ENCODE measurements at regions not wholly inside any gene's neighbourhood (a gene's known extent, or its start where the extent isn't known, plus 50 kb on each side); places are given as distances from the start of the nearest gene placed in this dataset.

DNA sequence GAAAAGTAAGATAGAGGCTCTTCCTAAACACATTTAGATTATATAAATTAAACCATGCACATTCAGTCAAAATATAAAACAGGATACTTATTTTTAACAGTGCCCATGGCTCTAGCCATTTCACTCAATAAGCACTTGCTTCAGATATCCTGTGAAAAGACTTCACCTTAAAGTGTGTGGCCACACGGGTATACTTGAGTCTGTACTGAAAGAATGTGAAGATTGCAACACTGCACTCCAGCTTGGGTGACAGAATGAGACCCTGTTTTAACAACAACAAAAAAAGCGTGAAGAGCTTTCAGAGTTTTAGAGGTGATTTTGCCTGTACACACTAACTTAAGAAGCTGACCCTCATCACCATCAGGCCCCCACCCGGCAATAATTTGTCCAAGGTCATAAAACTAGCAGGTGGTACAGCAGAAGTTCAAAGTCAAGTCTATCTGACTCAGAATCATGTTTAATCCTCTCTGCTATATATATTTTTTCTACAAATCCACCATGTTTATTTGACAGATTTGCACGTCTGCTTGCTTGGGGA, 203.5 kb upstream of the GUCY1A2 start (continued):
- no peak for TF ChIP-seq HNF4A (conservative IDR thresholded peaks at IDR 0.05)

DNA sequence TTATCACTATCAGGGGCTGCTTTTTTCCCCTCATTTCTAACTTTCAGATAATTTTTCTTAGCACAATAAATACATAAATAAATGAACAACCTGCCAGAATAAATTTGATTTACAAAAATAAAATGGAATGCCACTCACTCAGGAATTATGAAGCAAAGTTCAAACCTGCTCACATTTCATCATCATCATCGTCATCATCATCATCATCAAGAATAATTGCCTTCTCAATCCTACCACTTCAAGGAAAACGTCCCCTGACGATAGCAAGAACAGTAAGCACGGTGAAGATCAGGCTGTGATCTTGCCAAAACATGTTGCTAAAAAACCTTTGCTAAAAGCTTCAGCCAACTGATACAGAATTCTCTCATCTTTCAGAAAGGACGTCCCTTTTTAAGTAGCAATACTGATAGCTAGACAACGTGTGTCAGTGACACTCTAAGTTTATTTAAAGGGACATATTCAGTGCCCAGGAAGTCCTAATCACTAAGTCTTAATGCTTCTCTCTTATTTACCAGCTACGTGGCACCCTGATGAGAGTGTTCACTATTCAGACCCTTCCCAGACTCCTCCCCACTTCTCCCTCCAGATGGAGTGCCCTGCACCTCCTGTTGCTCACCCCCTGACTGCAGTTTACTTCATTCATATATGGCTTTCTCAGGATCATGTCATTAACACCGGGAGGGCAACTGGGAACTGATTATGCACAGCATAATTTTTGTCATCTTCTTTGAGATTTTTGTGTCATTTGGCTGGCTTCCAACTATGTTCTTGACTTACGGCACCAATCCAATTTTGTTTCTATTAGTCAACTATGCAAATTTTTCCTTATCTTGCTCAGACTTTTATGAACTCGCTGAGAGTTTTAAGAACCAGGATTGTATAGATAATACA, 200.1 kb upstream of the GUCY1A2 start:
- no peaks in the 10 kb centered on the region for H3K9me3 ChIP-seq (ENCODE audit: control insufficient read depth in 4 of 4, low read length in 3 of 4)
- no peak overlapping the region for H3K9ac ChIP-seq (ENCODE audit: low read depth in 1 of 2, low read length in 2 of 2)
- H3K36me3 ChIP-seq (ENCODE audit: control insufficient read depth in 4 of 4, insufficient read depth in 3 of 4, low read depth in 1 of 4, low read length in 3 of 4), result no peaks in the 10 kb centered on the region
- no peaks in the 10 kb centered on the region for H3K27me3 ChIP-seq (ENCODE audit: control insufficient read depth in 4 of 4, insufficient read depth in 4 of 4, low read length in 3 of 4)
- H3K4me3 ChIP-seq (ENCODE audit: low read depth in 1 of 3, low read length in 3 of 3), result no peak overlapping the region
- 62% methylated on average over 10 of the region's 10 CpGs for WGBS
- H3K4me1 ChIP-seq (ENCODE audit: control insufficient read depth in 4 of 4, insufficient read depth in 4 of 4, low read length in 3 of 4), result no peaks in the 10 kb centered on the region
- H3K27ac ChIP-seq (ENCODE audit: low read depth in 1 of 2, low read length in 2 of 2), result no peak overlapping the region
- no peak for TF ChIP-seq RXRA (IDR thresholded peaks at IDR 0.05)
- no peak for TF ChIP-seq HNF4A (conservative IDR thresholded peaks at IDR 0.05)
- TF ChIP-seq FOXA1 (IDR thresholded peaks at IDR 0.05), result no peak
- TF ChIP-seq HNF4G (IDR thresholded peaks at IDR 0.05), result no peak
- TF ChIP-seq, protein P1, sequence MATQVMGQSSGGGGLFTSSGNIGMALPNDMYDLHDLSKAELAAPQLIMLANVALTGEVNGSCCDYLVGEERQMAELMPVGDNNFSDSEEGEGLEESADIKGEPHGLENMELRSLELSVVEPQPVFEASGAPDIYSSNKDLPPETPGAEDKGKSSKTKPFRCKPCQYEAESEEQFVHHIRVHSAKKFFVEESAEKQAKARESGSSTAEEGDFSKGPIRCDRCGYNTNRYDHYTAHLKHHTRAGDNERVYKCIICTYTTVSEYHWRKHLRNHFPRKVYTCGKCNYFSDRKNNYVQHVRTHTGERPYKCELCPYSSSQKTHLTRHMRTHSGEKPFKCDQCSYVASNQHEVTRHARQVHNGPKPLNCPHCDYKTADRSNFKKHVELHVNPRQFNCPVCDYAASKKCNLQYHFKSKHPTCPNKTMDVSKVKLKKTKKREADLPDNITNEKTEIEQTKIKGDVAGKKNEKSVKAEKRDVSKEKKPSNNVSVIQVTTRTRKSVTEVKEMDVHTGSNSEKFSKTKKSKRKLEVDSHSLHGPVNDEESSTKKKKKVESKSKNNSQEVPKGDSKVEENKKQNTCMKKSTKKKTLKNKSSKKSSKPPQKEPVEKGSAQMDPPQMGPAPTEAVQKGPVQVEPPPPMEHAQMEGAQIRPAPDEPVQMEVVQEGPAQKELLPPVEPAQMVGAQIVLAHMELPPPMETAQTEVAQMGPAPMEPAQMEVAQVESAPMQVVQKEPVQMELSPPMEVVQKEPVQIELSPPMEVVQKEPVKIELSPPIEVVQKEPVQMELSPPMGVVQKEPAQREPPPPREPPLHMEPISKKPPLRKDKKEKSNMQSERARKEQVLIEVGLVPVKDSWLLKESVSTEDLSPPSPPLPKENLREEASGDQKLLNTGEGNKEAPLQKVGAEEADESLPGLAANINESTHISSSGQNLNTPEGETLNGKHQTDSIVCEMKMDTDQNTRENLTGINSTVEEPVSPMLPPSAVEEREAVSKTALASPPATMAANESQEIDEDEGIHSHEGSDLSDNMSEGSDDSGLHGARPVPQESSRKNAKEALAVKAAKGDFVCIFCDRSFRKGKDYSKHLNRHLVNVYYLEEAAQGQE (IDR thresholded peaks at IDR 0.05), result no peak
- no peak for DNase-seq (ENCODE audit: low spot score)

DNA sequence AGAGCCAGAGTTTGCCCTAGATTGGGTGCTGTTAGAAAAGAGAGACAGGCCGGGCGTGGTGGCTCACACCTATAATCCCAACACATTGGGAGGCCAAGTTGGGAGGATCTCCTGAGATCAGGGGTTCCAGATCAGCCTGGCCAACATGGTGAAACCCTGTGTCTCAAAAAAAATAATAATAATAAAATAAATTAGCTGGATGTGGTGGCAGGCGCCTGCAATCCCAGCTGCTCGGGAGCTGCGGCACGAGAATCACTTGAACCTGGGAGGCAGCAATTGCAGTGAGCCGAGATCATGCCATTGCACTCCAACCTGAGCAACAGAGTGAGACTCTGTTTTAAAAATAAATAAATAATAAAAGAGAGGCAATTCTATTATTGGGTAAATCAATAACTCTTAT, 199.2 kb upstream of the GUCY1A2 start:
- no peaks in the 10 kb centered on the region for H3K4me1 ChIP-seq (ENCODE audit: control insufficient read depth in 4 of 4, insufficient read depth in 4 of 4, low read length in 3 of 4)
- H3K27me3 ChIP-seq (ENCODE audit: control insufficient read depth in 4 of 4, insufficient read depth in 4 of 4, low read length in 3 of 4), result no peaks in the 10 kb centered on the region
- H3K36me3 ChIP-seq (ENCODE audit: control insufficient read depth in 4 of 4, insufficient read depth in 3 of 4, low read depth in 1 of 4, low read length in 3 of 4), result no peaks in the 10 kb centered on the region
- H3K4me3 ChIP-seq (ENCODE audit: low read depth in 1 of 3, low read length in 3 of 3), result no peak overlapping the region
- TF ChIP-seq RAD21 (IDR thresholded peaks at IDR 0.05), result no peak
- TF ChIP-seq, protein P2, sequence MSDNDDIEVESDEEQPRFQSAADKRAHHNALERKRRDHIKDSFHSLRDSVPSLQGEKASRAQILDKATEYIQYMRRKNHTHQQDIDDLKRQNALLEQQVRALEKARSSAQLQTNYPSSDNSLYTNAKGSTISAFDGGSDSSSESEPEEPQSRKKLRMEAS (IDR thresholded peaks at IDR 0.05), result no peak
- TF ChIP-seq SP1 (IDR thresholded peaks at IDR 0.05), result no peak
- H3K9ac ChIP-seq (ENCODE audit: low read depth in 1 of 2, low read length in 2 of 2), result no peak overlapping the region
- DNase-seq (ENCODE audit: low spot score), result no peak
- WGBS, result 96% methylated on average over 7 of the region's 7 CpGs
- no peak overlapping the region for H3K27ac ChIP-seq (ENCODE audit: low read depth in 1 of 2, low read length in 2 of 2)
- no peaks in the 10 kb centered on the region for H3K9me3 ChIP-seq (ENCODE audit: control insufficient read depth in 4 of 4, low read length in 3 of 4)

DNA sequence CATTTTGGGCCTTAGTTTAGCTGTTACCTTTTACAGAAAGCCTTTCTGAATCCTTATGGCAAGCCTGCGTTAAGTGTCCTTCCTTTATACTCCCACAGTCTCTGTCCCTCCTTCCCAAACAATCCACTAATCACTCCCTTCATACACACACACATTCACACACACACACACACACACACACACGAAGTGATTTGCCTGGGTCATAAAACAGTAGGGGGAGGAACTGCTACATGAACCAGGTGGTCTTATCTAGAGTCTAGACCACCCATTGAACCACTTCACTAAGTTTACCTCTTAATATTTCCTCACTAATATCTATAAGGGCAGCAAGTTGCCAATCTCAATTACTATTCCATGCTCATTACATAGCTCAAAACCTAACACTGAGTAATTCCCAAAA, 196.7 kb upstream of the GUCY1A2 start:
- Histone ChIP-seq H3K27ac (ENCODE audit: low read depth in 1 of 2, low read length in 2 of 2) (no peak overlapping the region), H3K9me3 (ENCODE audit: control insufficient read depth in 4 of 4, low read length in 3 of 4) (no peaks in the 10 kb centered on the region), H3K4me1 (ENCODE audit: control insufficient read depth in 4 of 4, insufficient read depth in 4 of 4, low read length in 3 of 4) (no peaks in the 10 kb centered on the region), H3K27me3 (ENCODE audit: control insufficient read depth in 4 of 4, insufficient read depth in 4 of 4, low read length in 3 of 4) (no peaks in the 10 kb centered on the region), H3K4me3 (ENCODE audit: low read depth in 1 of 3, low read length in 3 of 3) (no peak overlapping the region), H3K9ac (ENCODE audit: low read depth in 1 of 2, low read length in 2 of 2) (no peak overlapping the region), H3K36me3 (ENCODE audit: control insufficient read depth in 4 of 4, insufficient read depth in 3 of 4, low read depth in 1 of 4, low read length in 3 of 4) (no peaks in the 10 kb centered on the region)
- DNase-seq (ENCODE audit: low spot score), result no peak
- WGBS, result 50% methylated on average over 2 of the region's 2 CpGs
- TF ChIP-seq EGR1 (IDR thresholded peaks at IDR 0.05; ENCODE audit: low read depth in 2 of 2) (no peak), YY1 (IDR thresholded peaks at IDR 0.05) (no peak), FOXA2 (IDR thresholded peaks at IDR 0.05) (no peak), RXRA (IDR thresholded peaks at IDR 0.05) (no peak), JUND (IDR thresholded peaks at IDR 0.05) (no peak), FOXA1 (IDR thresholded peaks at IDR 0.05) (no peak), GABPA (IDR thresholded peaks at IDR 0.05 in 1 of 2, conservative IDR thresholded peaks at IDR 0.05 in 1 of 2) (no peak), HNF4G (IDR thresholded peaks at IDR 0.05) (no peak), RAD21 (IDR thresholded peaks at IDR 0.05) (no peak), NR2F2 (IDR thresholded peaks at IDR 0.05) (no peak)
- TF ChIP-seq, protein P1 (IDR thresholded peaks at IDR 0.05), result no peak
- TF ChIP-seq, protein P3, sequence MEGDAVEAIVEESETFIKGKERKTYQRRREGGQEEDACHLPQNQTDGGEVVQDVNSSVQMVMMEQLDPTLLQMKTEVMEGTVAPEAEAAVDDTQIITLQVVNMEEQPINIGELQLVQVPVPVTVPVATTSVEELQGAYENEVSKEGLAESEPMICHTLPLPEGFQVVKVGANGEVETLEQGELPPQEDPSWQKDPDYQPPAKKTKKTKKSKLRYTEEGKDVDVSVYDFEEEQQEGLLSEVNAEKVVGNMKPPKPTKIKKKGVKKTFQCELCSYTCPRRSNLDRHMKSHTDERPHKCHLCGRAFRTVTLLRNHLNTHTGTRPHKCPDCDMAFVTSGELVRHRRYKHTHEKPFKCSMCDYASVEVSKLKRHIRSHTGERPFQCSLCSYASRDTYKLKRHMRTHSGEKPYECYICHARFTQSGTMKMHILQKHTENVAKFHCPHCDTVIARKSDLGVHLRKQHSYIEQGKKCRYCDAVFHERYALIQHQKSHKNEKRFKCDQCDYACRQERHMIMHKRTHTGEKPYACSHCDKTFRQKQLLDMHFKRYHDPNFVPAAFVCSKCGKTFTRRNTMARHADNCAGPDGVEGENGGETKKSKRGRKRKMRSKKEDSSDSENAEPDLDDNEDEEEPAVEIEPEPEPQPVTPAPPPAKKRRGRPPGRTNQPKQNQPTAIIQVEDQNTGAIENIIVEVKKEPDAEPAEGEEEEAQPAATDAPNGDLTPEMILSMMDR (IDR thresholded peaks at IDR 0.05; ENCODE audit: low read depth, low read length, missing input control), result no peak

Measured in liver (tissue), 8 donors.